Endodermal cell (in vitro differentiated cells): ENCODE measurements at regions not wholly inside any gene's neighbourhood (a gene's known extent, or its start where the extent isn't known, plus 50 kb on each side); places are given as distances from the start of the nearest gene placed in this dataset.

ENCODE experiments used
- DNase-seq: peaks from one replicate; pipeline ENCODE4 v3.0.0-alpha.2; 2017
- H3K27ac ChIP-seq: 2 replicates; pipeline ENCODE4 v1.5.1; 2013; ENCODE audit warnings: mild to moderate bottlenecking, low read depth, low read length, moderate library complexity
- H3K27me3 ChIP-seq: 2 replicates; pipeline ENCODE4 v1.6.1; 2013; ENCODE audit warnings: mild to moderate bottlenecking, low read length, moderate library complexity; ENCODE audit not compliant: insufficient read depth, control insufficient read depth, poor library complexity, severe bottlenecking
- H3K36me3 ChIP-seq: 2 replicates; pipeline ENCODE4 v1.7.0; 2013; ENCODE audit warnings: mild to moderate bottlenecking, low read length, moderate library complexity; ENCODE audit not compliant: control insufficient read depth, insufficient read depth
- H3K4me1 ChIP-seq: one replicate; pipeline ENCODE4 v1.7.0; 2013; ENCODE audit warnings: low read length; ENCODE audit not compliant: control insufficient read depth, insufficient read depth
- H3K4me3 ChIP-seq: 2 replicates; pipeline ENCODE4 v1.5.1; 2013; ENCODE audit warnings: mild to moderate bottlenecking, low read length, moderate library complexity
- H3K9ac ChIP-seq: 2 replicates; pipeline ENCODE4 v1.6.1; 2013; ENCODE audit warnings: mild to moderate bottlenecking, low read length, moderate library complexity; ENCODE audit not compliant: poor library complexity, severe bottlenecking; ENCODE audit errors: extremely low read depth
- H3K9me3 ChIP-seq: 2 replicates; pipeline ENCODE4 v1.6.1; 2013; ENCODE audit warnings: mild to moderate bottlenecking, low read length, moderate library complexity; ENCODE audit not compliant: control insufficient read depth
- H3K27ac Mint-ChIP-seq: 2 replicates; pipeline ENCODE4 v1.8.0; 2020; ENCODE audit warnings: mixed read lengths
- H3K27me3 Mint-ChIP-seq: 2 replicates; pipeline ENCODE4 v1.8.0; 2021; ENCODE audit warnings: mild to moderate bottlenecking, mixed read lengths; ENCODE audit not compliant: insufficient read depth
- H3K36me3 Mint-ChIP-seq: 2 replicates; pipeline ENCODE4 v1.8.0; 2020; ENCODE audit warnings: low read depth, mixed read lengths
- H3K4me1 Mint-ChIP-seq: 2 replicates; pipeline ENCODE4 v1.8.0; 2020; ENCODE audit warnings: mixed read lengths
- H3K4me3 Mint-ChIP-seq: 2 replicates; pipeline ENCODE4 v1.8.0; 2020; ENCODE audit warnings: mild to moderate bottlenecking, moderate library complexity, mixed read lengths
- H3K9me3 Mint-ChIP-seq: 2 replicates; pipeline ENCODE4 v1.8.0; 2020; ENCODE audit warnings: mild to moderate bottlenecking, mixed read lengths
- WGBS, 2 experiments: methylation state at CpG; one replicate each; pipeline versions ENCODE4 v1.1.5 to v1.1.7; 2013; ENCODE audit warnings: missing lambda C conversion rate in 2 of 2, mixed read lengths in 1 of 2; ENCODE audit not compliant: insufficient coverage in 1 of 2, insufficient read length in 1 of 2; 5-methylcytosine and 5-hydroxymethylcytosine counted together
- TF ChIP-seq, protein P1 (sequence below): fragments of 200-600 bp; sonication (generic); conservative IDR thresholded peaks from 2 replicates; pipeline ENCODE4 v1.5.0; 2021; ENCODE audit warnings: antibody characterized with exemption, mild to moderate bottlenecking

DNA sequence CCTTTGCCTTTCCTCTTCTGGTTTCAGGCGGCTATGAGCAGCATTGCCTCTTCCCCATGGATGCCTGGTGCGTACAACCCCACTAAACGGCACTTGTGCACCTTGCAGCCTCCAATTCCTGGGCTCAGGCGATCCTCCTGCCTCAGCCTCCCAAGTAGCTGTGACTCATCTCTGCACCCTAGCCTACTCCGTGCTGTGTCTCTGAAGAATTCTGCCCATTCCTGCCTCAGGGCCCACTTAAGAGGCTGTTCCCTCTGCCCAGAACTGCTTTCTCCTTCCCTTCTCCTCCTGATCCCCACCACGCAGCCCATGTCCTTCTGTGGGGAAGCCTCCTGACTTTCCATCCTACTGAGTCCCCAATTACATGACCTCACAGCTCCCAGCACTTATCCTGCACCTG, 142.2 kb upstream of the ZNF507 start:
- 86 to 89% methylated on average over 4 to 6 of the region's 6 CpGs for WGBS, 2 experiments
- H3K4me1 Mint-ChIP-seq: no peaks in the 10 kb centered on the region
- TF ChIP-seq, protein P1, sequence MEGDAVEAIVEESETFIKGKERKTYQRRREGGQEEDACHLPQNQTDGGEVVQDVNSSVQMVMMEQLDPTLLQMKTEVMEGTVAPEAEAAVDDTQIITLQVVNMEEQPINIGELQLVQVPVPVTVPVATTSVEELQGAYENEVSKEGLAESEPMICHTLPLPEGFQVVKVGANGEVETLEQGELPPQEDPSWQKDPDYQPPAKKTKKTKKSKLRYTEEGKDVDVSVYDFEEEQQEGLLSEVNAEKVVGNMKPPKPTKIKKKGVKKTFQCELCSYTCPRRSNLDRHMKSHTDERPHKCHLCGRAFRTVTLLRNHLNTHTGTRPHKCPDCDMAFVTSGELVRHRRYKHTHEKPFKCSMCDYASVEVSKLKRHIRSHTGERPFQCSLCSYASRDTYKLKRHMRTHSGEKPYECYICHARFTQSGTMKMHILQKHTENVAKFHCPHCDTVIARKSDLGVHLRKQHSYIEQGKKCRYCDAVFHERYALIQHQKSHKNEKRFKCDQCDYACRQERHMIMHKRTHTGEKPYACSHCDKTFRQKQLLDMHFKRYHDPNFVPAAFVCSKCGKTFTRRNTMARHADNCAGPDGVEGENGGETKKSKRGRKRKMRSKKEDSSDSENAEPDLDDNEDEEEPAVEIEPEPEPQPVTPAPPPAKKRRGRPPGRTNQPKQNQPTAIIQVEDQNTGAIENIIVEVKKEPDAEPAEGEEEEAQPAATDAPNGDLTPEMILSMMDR: no peak

DNA sequence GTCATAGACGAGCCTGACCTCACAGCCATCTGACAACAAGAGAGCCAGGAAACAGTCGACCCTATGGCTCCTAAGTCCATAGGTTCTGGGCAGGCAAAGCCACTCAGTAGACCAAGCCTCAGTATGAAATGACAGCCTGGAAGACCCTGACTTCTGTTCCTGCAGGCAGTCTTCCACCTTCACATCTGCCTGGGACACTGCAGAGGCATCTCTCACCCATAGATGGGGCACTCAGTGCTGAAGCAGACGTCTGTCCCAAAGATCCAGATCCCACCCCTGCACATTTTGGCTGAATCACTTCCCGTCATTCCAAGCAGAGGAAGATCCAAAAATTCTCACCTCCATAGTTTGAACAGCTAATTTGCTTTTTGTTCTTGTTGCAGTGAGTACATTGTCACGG, 139.3 kb upstream of the ZNF507 start:
- peaks cover 16% of the 10 kb centered on the region for H3K9me3 Mint-ChIP-seq
- peaks cover 2% of the 10 kb centered on the region for H3K27me3 Mint-ChIP-seq
- no peak overlapping the region for H3K27ac ChIP-seq
- H3K9ac ChIP-seq: no peak overlapping the region
- H3K4me1 ChIP-seq: no peaks in the 10 kb centered on the region
- H3K27ac Mint-ChIP-seq: no peak overlapping the region
- peaks cover under 1% of the 10 kb centered on the region for H3K9me3 ChIP-seq
- TF ChIP-seq, protein P1: peak; percentile 37
- DNase-seq: no peak
- no peaks in the 10 kb centered on the region for H3K36me3 Mint-ChIP-seq
- no peak overlapping the region for H3K4me3 ChIP-seq
- WGBS, 2 experiments: 83 to 93% methylated on average over 4 to 5 of the region's 5 CpGs
- no peaks in the 10 kb centered on the region for H3K4me1 Mint-ChIP-seq
- no peaks in the 10 kb centered on the region for H3K27me3 ChIP-seq
- H3K36me3 ChIP-seq: no peaks in the 10 kb centered on the region
- no peak overlapping the region for H3K4me3 Mint-ChIP-seq

More for the DNA sequence above, 142.2 kb upstream of the ZNF507 start:
- Histone ChIP-seq H3K4me3 (no peak overlapping the region), H3K36me3 (no peaks in the 10 kb centered on the region), H3K27me3 (no peaks in the 10 kb centered on the region), H3K9ac (no peak overlapping the region), H3K9me3 (no peaks in the 10 kb centered on the region), H3K27ac (no peak overlapping the region), H3K4me1 (no peaks in the 10 kb centered on the region)
- Mint-ChIP-seq H3K36me3 (no peaks in the 10 kb centered on the region), H3K27me3 (peaks cover 2% of the 10 kb centered on the region), H3K9me3 (peaks cover 3% of the 10 kb centered on the region), H3K27ac (no peak overlapping the region), H3K4me3 (no peak overlapping the region)
- no peak for DNase-seq

DNA sequence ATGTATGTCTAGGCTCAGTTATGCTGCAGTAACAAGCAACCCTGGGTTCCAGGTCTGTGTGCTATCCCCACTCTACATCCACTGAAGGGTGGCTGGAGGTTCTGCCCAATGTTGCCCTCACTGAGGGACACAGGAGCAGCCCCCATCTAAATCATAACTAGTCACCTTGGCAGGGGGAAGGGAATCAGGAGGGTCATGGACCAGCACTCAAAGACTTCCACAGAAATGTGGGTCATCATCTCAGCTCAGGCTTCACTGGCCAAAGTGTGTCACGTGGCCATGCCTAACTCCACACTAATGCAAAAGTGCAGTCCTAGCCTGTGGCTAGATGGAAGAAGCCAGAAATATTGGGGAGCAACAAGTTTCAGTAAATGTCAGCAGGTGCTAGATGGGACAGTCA, 137.3 kb upstream of the ZNF507 start:
- Histone ChIP-seq H3K27me3 (no peaks in the 10 kb centered on the region), H3K4me3 (no peak overlapping the region), H3K36me3 (no peaks in the 10 kb centered on the region), H3K4me1 (no peaks in the 10 kb centered on the region), H3K27ac (no peak overlapping the region), H3K9ac (no peak overlapping the region), H3K9me3 (peaks cover 4% of the 10 kb centered on the region)
- no peaks in the 10 kb centered on the region for H3K36me3 Mint-ChIP-seq
- no peak overlapping the region for H3K27ac Mint-ChIP-seq
- peaks cover 2% of the 10 kb centered on the region for H3K27me3 Mint-ChIP-seq
- 71 to 88% methylated on average over 1 of the region's 1 CpG for WGBS, 2 experiments
- no peaks in the 10 kb centered on the region for H3K4me1 Mint-ChIP-seq
- DNase-seq: no peak
- peaks cover 24% of the 10 kb centered on the region for H3K9me3 Mint-ChIP-seq
- TF ChIP-seq, protein P1: no peak
- no peak overlapping the region for H3K4me3 Mint-ChIP-seq
